Stimulated activated CD8-positive, alpha-beta memory T cell treated with anti-CD3 and anti-CD28 coated beads, Interleukin-4, amount 100 ng/mL, for 4 hours (primary cell): ENCODE measurements at regions not wholly inside any gene's neighbourhood (a gene's known extent, or its start where the extent isn't known, plus 50 kb on each side); places are given as distances from the start of the nearest gene placed in this dataset.
"Not testable (repeated sequence)": the region's sequence is repeated elsewhere in the genome, so short reads cannot be mapped to it uniquely, and the experiment has no call there.

Experiments used
- DNase-seq, 2 donors: peaks; one replicate each; pipeline ENCODE4 v3.0.0-alpha.2; 2020; ENCODE audit warnings: low read depth in 2 of 2, low spot score in 1 of 2

DNA sequence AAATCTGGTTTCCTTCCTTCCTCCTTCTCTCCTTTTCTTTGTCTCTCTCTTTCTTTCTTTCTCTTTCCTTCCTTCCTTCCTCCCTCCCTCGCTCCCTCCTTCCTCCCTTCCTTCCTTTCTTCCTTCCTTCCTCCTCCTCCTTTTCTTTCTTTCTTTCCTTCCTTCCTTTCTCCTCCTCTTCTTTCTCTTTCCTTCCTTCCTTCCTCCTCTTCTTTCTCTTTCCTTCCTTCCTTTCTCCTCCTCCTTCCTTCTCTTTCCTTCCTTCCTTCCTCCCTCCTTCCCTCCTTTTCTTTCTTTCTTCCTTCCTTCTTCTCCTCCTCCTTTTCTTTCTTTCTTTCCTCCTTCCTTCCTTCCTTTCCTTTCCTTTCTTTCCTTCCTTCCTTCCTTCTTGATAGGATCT is 61.2 kb downstream of the VIP start:
- DNase-seq: no peak

- DNase-seq: no peak
Observed at GRCh38 chr6:152815230-152815872, 64.8 kb downstream of the VIP start.

GRCh38 chr6:152816055-152816454 is 65.5 kb downstream of the VIP start:
- DNase-seq: no peak

- DNase-seq: no peak
Observed at GRCh38 chr6:152821525-152821924, 70.9 kb downstream of the VIP start.

DNA sequence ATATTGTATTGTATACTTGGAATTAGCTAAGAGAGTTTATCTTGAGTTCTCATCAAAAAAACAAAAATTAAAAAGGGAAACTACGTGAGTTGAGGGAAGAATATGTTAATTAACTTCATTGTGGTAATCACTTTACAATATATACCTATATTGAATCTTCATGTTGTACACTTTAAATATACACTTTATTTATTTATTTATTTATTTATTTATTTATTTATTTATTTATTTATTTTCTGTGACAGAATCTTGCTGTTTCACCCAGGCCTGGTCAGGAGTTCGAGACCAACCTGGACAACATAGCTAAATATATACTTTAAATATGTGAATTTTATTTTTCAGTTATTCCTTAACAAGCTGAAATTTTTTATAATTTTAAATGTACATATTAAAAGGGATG is 74.1 kb downstream of the VIP start:
- DNase-seq: no peak

DNA sequence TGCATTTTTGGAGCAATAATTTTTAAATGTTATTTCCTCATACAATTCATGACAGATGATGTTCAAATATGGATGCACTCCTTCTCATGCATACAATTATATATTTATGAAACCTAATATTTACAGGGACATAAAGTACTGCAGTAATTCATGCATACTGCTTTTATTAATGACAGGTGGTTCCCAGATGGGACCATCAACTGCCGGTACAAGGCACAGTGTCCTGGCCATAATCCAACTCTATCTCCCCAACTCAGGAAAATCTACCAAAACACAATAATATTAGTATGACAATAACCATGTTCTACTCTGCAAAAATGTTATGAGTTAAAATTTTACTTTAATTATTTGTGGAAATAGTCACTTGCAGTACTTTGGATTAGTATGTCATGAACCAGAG is 77.8 kb downstream of the VIP start:
- no peak for DNase-seq

DNA sequence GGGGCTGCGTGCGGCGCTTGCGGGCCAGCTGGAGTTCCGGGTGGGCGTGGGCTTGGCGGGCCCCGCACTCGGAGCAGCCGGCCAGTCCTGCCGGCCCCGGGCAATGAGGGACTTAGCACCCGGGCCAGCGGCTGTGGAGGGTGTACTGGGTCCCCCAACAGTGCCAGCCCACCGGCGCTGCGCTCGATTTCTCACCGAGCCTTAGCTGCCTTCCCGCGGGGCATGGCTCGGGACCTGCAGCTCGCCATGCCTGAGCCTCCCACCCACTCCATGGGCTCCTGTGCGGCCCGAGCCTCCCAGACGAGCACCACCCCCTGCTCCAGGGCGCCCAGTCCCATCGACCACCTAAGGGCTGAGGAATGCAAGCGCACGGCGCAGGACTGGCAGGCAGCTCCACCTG is 83.8 kb downstream of the VIP start:
- DNase-seq: not testable (repeated sequence)

DNA sequence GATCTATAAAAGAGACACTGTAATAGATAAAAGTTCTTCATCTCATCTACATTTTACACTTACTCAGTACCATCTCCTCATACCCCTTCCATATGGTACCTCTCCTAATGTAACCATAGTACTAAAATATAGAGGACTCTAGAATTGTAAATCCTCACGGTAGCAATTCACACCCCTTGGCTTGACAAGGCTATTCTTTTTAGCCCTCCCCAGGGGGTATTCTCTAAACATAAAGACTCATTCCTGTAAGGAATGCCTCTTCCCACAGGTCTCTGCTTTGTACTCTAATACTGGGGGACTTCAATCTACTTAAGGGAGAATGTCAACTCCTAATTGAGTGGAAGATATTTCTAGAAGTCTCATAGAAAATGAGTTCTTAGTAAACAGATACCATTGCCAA is 85.9 kb downstream of the VIP start:
- DNase-seq: no peak

DNA sequence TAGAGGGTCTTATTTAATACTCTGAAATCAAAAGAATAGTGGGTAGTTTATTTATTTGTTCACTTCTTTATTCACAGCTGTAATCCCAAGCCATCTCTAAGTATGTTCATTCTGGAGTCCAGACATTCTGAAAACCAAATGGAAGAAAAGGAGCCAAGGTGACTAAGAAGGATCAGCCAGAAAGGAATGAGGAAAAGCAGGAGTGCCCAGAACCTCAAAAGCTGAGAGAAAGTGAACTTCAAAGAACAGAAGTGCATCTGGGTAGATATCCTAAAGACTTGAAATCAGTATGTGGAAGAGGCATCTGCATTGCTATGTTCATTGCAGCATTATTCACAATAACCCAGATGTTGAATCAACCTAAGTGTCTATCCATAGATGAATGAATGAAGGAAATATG is 94.8 kb downstream of the VIP start:
- DNase-seq: no peak

GRCh38 chr6:152846825-152847224 is 96.2 kb downstream of the VIP start:
- no peak for DNase-seq

DNA sequence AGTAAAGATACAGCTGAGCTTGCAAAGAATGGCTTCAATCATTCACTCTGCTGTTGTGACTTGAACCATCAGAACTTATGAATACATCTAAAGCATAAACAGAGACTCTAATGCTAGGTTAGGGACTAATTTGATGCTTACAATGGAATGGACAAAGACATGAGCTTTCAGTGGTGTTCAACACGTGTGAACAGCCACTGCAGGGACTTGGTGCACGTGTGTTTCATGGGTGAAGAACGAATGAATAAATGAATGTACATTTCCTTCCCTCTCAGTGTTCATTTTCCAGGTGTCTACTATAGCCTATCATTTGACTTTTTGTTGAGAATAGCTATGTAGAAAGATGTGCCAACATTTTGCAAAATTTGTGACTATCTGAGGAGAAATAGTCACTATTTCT is 98.3 kb downstream of the VIP start:
- no peak for DNase-seq

GRCh38 chr6:152854086-152854795 is 103.6 kb downstream of the VIP start:
- DNase-seq: no peak

GRCh38 chr6:152858141-152858540 is 107.5 kb downstream of the VIP start:
- no peak for DNase-seq

DNA sequence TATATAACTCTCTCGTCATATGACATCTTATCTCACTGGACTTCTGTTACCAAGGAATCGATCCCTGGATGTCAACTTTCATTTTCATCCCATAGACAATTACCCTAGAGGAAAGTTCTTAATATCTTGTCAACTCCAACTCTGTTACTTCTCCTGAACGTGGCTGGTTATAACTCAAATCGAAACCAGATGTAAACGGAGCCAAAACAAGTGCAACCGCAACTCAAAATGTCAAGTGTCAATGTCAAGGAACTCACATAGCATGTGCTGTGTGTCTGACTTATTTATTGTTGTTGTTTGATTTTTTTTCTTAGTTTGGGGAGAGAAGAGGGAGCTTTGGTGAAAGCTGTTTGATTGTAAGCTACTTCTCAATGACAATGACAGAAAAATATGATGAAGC is 108.6 kb downstream of the VIP start:
- no peak for DNase-seq

- peak; percentile 13 to 46 for DNase-seq
Observed at GRCh38 chr6:152863618-152864326, 113.2 kb downstream of the VIP start.

- DNase-seq: no peak
Observed at GRCh38 chr6:152874267-152874666, 108.6 kb downstream of the FBXO5 start.

DNA sequence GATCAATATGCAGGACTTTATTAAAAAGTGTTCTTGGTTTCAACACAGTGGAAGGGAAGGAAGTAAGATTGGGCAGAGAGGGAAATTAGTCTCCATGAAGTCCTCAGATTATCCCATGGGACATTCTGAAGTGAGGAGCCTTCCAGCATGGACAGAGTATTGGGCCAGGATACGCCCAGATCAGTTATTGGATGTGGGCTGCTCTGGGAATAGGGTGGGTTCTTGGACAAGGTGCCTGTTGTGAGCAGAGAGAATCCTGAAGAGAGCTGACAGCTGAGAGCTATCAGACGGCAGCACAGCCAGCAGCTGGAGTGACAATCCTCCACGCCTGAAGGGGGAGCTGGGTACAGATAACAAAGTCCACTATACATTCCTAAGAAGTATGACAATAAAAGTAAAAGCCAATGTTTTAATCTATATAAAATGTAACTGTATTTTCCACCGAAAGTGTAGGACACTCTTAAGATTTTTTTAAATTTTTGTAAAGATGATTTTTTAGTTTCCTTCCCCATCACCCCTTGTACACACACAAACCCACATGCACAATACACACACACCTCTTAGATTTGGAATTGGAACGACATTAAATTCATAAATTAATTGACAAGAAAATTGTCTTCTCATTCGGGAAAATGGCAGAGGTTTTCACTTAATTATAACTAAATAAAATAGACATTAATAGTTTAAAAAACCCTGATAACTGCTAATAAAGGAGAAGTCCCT is 107.8 kb downstream of the FBXO5 start:
- no peak for DNase-seq

DNA sequence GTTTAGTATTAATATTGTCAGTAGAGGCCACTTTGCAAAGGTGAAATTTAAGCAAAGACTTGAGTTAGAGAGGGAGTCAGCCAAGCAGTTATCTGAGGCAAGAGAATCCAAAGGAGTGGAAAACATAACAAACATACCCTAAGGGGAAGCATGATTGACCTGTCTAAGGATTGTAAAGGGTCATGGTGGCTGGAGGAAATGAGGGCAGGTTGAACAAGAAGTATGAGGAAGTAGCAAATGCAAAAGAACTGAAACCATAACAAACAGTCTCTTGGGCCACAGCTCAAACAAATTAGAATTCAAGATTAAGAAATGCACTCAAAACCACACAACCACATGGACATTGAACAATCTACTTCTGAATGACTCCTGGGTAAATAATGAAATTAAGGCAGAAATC is 103.2 kb downstream of the FBXO5 start:
- no peak for DNase-seq

GRCh38 chr6:152893187-152893586 is 89.7 kb downstream of the FBXO5 start:
- no peak for DNase-seq

GRCh38 chr6:152896923-152897322 is 85.9 kb downstream of the FBXO5 start:
- DNase-seq: no peak

DNA sequence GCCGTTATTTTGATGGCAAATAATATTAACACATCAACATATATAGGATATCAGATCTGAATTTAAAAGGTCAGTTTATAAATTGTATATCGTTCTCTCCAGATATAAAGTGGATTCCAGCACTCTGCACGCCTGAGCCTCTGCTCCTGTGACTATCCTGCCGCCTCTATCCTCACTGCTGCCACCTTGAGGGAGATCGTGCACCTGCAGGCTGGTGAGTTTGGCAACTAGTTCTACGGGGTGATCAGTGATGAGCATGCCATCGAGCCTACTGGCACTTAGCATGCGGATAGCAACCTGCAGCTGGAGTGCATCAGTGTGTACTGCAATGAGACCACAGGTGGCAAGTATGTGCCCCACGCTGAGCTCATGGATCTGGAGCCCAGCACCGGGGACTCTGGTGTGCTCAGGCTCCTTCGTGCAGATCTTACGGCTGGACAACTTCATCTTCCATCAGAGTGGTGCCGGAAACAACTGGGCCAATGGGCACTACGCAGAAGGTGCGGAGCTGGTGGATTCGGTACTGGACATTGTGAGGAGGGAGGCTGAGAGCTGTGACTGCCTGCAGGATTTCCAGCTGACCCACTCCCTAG is 84.9 kb downstream of the FBXO5 start:
- peak; percentile 6 to 51 for DNase-seq
